ENCODE measurements at regions not wholly inside any gene's neighbourhood (a gene's known extent, or its start where the extent isn't known, plus 50 kb on each side); places are given as distances from the start of the nearest gene placed in this dataset.

DNA sequence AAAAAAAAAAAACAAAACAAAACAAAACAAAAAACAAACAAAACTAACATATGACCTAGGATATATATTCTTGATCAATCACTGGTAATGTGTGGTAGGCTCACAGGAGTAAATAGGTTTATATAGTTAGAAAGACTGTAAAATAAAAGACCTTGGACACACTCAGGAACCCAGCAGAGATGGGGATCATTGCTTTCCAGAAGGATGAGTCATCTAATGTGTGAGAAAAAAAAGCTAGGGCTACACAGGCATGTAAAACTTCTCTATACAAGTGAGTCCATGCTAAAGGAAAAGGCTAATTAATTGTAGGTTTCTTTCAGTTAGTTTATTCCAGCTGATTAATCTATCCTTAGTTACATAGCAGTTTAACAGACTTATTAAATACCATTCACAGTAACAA is 710.3 kb upstream of the ARPP21 start:
- Histone ChIP-seq H3K27me3 (ENCODE audit: control insufficient read depth in 2 of 2, insufficient read depth in 2 of 2, low read length in 2 of 2) (no peaks in the 10 kb centered on the region), H3K9ac (replicated peaks; ENCODE audit: extremely low read depth, insufficient read depth, low read length) (no peak overlapping the region), H3K4me1 (ENCODE audit: control insufficient read depth, extremely low read depth, insufficient read depth, low read length) (no peaks in the 10 kb centered on the region), H3K9me3 (replicated peaks; ENCODE audit: control insufficient read depth, insufficient read depth, low read length) (no peaks in the 10 kb centered on the region), H3K36me3 (ENCODE audit: control insufficient read depth in 2 of 2, extremely low read depth in 1 of 2, insufficient read depth in 2 of 2, low read length in 2 of 2) (no peaks in the 10 kb centered on the region), H3K4me2 (ENCODE audit: insufficient read depth, low read length) (no peak overlapping the region), H3K79me2 (ENCODE audit: control insufficient read depth, insufficient read depth, low read length) (no peaks in the 10 kb centered on the region), H4K20me1 (replicated peaks; ENCODE audit: control insufficient read depth, extremely low read depth, insufficient read depth, low read length) (no peaks in the 10 kb centered on the region), H3K4me3 (replicated peaks in 1 of 3; ENCODE audit: insufficient read depth in 1 of 3, low read depth in 1 of 3, low read length in 3 of 3) (no peak overlapping the region), H3K9me1 (replicated peaks; ENCODE audit: control insufficient read depth, extremely low read depth, insufficient read depth, low read length) (no peaks in the 10 kb centered on the region), H3K27ac (ENCODE audit: insufficient read depth, low read depth, low read length) (no peak overlapping the region), H2AFZ (ENCODE audit: low read depth, low read length) (no peak overlapping the region)
- BruUV-seq (replicated peaks), result no TSS peak
- dilution Hi-C loops (cut with MboI; ENCODE audit: extremely low pct_ligation_motif_present, low sequenced_read_pairs) (no loop called here), intact Hi-C loops (cut with micrococcal nuclease) (no loop called here)
- ChIA-PET CTCF (no interaction called here), POLR2A (no interaction called here)
- FAIRE-seq (no peak), DNase-seq (ENCODE audit: low read depth, low spot score) (no peak)
- TF ChIP-seq POLR2AphosphoS5 (IDR thresholded peaks at IDR 0.05; ENCODE audit: insufficient read depth, low read depth, low read length) (no peak), CTCF (IDR thresholded peaks at IDR 0.05; ENCODE audit: extremely low read depth in 1 of 2, insufficient read depth in 1 of 2, low read depth in 1 of 2, low read length in 2 of 2) (no peak)

DNA sequence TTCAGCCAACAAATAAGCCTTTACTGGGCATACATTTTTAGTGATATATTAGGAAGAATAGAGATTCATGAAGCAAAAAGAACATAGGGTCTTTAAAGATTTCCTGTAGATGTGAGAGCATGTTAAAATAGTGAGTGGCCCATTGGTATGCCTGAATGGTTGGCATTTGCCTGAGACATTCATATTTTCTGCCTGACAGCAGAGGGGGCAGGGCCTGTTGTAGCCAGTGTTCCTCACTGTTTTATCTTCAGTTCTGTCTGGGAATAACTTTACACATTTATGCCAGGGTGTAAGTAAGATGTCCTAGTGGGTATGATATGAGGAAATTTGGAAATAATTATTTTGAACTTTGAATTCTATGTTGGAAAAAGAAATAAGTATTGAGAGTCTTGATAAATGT is 704.7 kb upstream of the ARPP21 start:
- Histone ChIP-seq H3K9me1 (replicated peaks; ENCODE audit: control insufficient read depth, extremely low read depth, insufficient read depth, low read length) (no peaks in the 10 kb centered on the region), H3K79me2 (ENCODE audit: control insufficient read depth, insufficient read depth, low read length) (no peaks in the 10 kb centered on the region), H3K4me2 (ENCODE audit: insufficient read depth, low read length) (no peak overlapping the region), H3K9me3 (replicated peaks; ENCODE audit: control insufficient read depth, insufficient read depth, low read length) (no peaks in the 10 kb centered on the region), H3K9ac (replicated peaks; ENCODE audit: extremely low read depth, insufficient read depth, low read length) (no peak overlapping the region), H3K36me3 (ENCODE audit: control insufficient read depth in 2 of 2, extremely low read depth in 1 of 2, insufficient read depth in 2 of 2, low read length in 2 of 2) (no peaks in the 10 kb centered on the region), H3K4me3 (replicated peaks in 1 of 3; ENCODE audit: insufficient read depth in 1 of 3, low read depth in 1 of 3, low read length in 3 of 3) (no peak overlapping the region), H3K27ac (ENCODE audit: insufficient read depth, low read depth, low read length) (no peak overlapping the region), H4K20me1 (replicated peaks; ENCODE audit: control insufficient read depth, extremely low read depth, insufficient read depth, low read length) (no peaks in the 10 kb centered on the region), H3K4me1 (ENCODE audit: control insufficient read depth, extremely low read depth, insufficient read depth, low read length) (no peaks in the 10 kb centered on the region), H3K27me3 (ENCODE audit: control insufficient read depth in 2 of 2, insufficient read depth in 2 of 2, low read length in 2 of 2) (no peaks in the 10 kb centered on the region), H2AFZ (ENCODE audit: low read depth, low read length) (no peak overlapping the region)
- TF ChIP-seq GATA2 (IDR thresholded peaks at IDR 0.05; ENCODE audit: insufficient read depth, insufficient read length, low read depth, low read length) (no peak), POLR2AphosphoS5 (IDR thresholded peaks at IDR 0.05; ENCODE audit: insufficient read depth, low read depth, low read length) (no peak), JUN (IDR thresholded peaks at IDR 0.05; ENCODE audit: borderline replicate concordance, insufficient read depth, insufficient read length, low read depth) (no peak), MYC (IDR thresholded peaks at IDR 0.05; ENCODE audit: low read depth, low read length) (no peak), FOS (IDR thresholded peaks at IDR 0.05; ENCODE audit: borderline replicate concordance, insufficient read depth, low read length) (no peak), CTCF (IDR thresholded peaks at IDR 0.05; ENCODE audit: extremely low read depth in 1 of 2, insufficient read depth in 1 of 2, low read depth in 1 of 2, low read length in 2 of 2) (no peak), EZH2 (IDR thresholded peaks at IDR 0.05; ENCODE audit: borderline replicate concordance, low read depth, low read length, severe bottlenecking) (no peak), POLR2A (IDR thresholded peaks at IDR 0.05; ENCODE audit: low read depth, low read length) (no peak)
- TF ChIP-seq, protein P1, sequence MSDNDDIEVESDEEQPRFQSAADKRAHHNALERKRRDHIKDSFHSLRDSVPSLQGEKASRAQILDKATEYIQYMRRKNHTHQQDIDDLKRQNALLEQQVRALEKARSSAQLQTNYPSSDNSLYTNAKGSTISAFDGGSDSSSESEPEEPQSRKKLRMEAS (IDR thresholded peaks at IDR 0.05; ENCODE audit: insufficient read depth, insufficient read length), result no peak
- ChIA-PET CTCF (interaction anchor here (1.1 kb wide), 1 partner anchor 13 kb away, joined by 3 read pairs; no protein-coding TSS in a partner anchor), POLR2A (no interaction called here)
- DNase-seq (ENCODE audit: low read depth, low spot score), result no peak
- BruUV-seq (replicated peaks), result no TSS peak
- FAIRE-seq, result no peak
- intact Hi-C loops (cut with micrococcal nuclease) (no loop called here), dilution Hi-C loops (cut with MboI; ENCODE audit: extremely low pct_ligation_motif_present, low sequenced_read_pairs) (no loop called here)

All from endothelial cell of umbilical vein (primary cell).